GM19351 (cell line): ENCODE measurements at regions not wholly inside any gene's neighbourhood (a gene's known extent, or its start where the extent isn't known, plus 50 kb on each side); places are given as distances from the start of the nearest gene placed in this dataset.

Source experiments
- ATAC-seq: cut with Tn5 transposase; IDR thresholded peaks from one replicate; pipeline ENCODE4 v1.9.1; 2021; ENCODE audit warnings: mild to moderate bottlenecking, moderate library complexity; ENCODE audit not compliant: unreplicated experiment

DNA sequence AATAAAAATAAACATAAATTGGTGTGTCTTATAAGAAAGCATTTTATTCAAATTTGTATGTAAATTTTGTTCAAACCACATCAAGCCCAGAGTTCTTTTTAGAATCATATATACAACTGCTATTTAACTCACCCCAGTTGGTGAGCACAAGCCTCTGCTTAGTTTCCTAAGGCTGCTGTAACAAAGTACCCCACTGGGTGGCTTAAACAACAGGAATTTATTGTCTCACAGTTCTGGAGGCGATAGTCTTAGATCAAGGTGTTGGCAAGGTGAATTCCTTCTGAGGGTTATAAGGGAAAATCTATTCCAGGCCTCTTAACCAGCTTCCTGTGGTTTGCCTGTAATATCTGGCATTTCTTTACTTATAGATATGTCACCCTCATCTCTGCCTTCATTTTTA lies 1133.5 kb downstream of the OLFM4 start:
- ATAC-seq: no peak

DNA sequence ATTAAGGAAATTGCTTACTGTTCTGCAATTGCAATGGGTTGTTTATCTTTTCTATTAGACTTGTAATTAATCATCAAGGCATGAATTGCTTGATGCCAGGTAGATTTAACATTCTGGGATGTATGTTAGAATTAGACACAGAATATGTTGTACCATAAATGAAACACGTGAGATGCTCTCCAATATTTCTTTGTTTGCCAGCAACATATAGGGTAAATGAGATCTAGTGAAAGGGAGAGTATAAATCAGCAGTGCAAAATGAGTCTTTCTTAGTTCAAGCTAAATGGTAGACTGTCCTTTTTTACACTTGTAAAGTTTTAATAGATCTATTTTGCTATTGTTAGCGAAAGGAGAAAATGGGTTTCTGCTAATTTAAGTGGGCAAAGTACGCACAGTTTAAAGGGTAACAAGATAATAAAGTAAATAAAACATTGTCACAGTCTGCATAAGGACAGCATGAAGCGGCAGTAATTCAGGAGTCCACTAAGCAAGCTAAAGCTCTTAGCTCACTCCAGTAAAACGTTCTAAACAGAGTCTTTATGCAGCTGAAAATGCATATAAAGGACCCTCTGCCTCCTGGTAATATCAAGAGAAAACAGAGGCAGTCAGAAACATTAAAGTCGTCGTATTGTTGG lies 1137.1 kb downstream of the OLFM4 start:
- no peak for ATAC-seq

DNA sequence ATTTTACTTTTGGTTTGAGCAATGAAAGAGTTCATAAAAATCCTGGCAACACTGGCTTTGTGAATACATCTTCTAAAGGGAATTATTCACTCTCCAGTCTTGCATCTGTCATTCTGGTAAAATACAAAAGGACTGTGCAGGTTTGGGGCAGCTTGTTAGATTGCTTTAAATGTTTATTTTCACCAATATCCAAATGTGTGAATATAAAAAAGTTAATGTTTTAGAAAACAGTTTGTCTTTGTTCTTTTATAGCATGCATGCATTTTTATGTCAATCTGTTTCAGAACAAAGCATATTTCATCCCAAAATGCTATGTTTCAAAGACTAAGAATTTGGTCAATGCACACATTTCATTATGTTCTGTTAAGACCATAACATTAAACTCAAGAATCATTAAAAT lies 1145.4 kb downstream of the OLFM4 start:
- ATAC-seq: no peak

DNA sequence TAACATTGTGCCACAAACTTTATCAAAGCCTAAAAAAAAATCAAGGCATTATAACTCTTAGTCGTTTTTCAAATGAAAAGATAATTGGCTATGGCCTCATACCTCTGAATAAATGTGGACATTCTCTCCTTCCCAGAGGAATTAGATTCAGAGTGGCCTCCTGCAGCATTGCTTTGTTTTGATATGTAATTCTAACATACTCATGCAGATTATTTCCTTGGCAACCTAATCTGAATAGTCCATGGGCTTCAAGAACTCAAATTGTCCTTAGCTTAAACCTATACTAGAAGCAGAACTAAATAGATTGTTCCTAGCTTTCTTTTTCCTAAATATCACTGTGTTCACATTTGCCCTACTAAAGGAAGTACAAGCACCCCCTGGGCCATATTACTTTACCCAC lies 1146.9 kb downstream of the OLFM4 start:
- no peak for ATAC-seq

DNA sequence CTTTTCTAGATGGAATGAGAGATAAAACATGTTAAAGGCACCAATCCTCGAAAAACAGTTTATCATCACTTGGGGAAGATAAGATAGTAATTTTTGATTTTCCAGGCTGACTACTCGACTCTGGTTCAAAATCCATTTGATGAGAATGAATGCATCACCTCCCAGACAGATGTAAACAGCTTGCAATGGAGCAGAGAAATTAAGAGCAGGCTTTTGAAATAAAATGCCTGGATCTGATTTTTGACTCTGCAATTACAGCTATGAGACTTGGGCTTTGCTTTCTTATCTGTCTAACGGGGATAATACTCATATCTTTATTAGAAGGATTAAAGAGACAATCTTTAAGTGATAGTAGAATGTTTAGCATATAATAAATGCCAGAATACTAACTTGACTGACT lies 1148.9 kb downstream of the OLFM4 start:
- no peak for ATAC-seq

DNA sequence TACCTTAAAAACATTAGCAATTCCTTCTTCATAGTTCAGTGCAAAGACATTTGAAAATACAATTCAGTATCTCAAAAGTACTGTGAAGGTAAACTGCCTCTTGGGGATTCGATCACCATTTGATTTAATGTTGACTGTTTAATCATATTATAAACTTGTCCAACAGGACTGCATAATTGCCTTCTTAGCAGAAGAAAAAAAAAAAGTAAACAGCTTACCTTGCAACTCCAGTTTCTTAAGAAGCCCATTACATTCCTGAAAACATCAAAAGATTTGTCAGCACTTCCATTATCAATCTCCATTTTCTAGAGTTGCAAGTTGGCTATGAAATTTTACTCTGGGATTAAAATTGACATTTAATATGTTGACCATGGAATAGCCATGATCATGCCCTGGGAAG lies 1154.6 kb downstream of the OLFM4 start:
- ATAC-seq: no peak

DNA sequence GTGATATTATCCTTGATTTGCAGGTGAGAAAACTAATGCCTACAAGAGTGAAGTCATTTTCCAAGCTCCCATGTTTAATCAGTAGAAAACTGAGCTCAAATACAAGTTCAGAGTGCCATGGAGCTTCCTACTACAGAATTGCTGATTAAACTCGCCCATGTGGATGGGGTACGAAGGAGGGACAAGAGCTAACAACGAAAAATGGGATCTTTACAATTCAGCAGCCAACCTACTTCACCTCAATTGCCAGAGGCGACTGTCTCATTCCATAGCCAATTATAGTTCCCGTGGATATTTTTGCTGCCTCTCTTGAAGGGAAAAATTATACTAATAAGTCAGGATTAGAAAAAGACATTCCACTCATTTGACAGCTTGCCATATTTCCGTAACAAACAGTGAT lies 1155.1 kb downstream of the OLFM4 start:
- ATAC-seq: no peak

DNA sequence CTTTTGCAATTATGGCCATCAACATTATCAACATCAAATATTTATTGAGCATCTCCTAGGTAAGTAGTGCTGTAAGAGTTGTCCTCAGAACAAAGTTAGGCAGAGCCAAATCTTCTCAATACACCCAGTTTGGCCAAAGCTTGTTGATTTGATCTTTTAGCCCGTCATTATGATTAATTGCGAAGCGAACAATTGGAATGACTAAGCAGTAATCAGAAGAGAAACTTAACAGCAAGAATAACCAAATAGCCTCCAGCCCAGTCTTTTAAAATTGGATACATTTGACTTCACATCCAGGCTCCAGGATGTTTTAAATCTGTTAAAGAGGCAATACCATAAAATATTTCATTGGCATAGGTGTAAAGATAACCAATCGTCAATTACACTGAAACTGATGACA lies 1156.0 kb downstream of the OLFM4 start:
- no peak for ATAC-seq

DNA sequence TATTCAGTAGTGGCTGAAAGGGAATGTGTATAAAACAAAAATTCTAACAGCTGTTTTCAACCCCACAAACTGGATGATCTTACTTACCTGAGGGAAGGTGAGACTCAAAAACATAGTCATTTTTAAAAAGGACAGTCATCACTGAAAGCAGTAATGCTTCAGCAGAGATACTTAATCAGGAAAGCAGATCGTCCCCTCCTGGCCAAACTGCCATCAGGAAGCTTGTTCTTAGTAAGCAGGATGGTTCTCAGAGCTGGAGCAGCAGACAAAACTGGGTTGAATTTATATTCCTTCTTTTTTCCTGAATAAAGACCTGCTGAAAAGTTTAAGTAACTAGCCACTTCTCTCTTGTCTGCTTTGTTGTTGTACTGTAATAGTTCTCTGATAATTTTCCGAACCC lies 1156.5 kb downstream of the OLFM4 start:
- ATAC-seq: no peak

DNA sequence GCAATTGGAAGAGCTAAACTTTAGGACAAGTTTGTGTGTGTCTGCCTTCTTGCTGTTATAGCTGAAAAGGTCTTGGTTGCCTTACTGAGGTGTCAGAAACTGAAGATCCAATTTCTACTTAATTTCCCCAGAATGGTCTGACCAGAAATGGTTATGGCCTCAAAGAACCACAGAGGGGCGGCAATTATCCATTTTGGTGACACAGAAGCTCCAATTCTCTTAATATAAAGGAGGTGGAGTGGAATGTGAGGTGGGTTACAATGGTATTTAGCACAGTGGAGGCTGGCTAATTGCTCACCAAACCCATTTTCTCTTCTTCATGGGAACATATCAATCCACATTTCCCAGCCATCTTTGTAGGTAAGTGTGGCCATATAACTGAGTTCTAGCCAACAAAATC lies 1157.2 kb downstream of the OLFM4 start:
- ATAC-seq: no peak

DNA sequence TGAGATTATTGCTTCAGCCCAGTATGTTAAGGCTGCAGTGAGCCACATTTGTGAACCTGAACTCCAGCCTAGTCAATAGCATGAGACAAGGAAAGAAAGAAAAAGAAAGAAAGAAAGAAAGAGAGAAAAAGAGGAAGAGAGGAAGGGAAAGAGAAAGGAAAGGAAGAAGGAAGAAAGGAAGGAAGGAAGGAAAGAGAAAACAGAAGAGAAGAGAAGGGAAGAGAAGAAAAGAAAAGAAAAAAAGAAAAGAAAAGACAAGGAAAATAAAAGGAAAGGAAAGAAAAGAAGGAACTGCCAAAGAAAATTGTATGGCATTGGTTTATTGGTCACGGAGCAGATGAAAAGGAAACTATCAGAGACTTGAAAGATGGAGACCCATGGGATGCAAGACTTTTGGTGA lies 1158.8 kb downstream of the OLFM4 start:
- no peak for ATAC-seq

DNA sequence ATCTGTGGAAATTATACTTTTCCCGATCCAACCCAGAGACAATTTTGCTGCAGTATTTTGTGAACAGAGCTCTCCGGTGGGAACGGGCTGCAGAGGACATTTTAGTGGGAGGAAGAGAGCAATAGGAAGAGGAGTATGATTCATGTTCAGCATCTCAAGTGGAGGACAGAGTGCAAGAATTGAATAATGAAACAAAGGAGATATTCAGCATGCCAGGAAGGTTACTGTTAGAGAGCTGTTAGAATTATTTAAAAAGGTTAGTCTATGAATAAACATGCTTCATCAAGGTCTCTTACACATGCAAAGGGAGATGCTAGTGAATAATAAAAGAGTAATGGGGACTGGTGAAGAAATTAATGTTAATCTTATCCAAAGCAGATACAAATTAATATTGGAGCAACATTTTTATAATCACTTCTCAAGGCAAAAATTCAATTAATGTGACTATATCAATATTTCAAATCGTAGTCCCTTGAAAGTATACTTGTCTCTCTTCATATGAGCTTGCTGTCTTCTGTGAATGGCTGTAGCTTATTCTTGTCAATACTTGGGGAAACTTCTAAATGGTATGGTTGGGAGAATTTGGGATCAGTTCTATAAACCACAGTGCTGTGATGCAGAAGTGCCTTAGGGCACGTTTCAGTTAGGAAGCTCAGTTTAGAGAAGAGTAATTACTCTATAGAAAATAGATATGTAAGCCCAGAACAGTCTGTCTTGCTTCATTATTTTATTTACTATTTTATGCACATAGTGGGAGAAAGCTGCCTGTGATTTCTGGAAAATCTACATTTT lies 1165.8 kb downstream of the OLFM4 start:
- ATAC-seq: no peak

DNA sequence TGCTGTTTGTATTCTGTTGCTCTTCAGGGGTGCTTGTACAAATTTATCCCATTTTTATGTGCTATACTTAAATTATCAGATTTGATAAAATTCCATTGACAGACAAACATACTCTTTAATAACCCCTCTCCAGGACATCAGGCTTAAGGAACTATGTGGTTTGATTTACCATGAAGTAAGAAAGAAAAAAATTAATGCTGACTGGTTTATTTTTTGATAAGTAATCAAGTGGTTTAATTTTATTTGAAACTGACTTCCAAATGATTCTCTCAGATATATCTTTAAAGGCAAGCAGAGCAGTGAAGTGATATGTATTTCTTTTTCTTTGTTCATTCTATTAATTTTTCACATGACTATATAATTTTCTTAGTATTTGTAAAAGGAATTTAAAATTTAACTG lies 1168.1 kb downstream of the OLFM4 start:
- no peak for ATAC-seq

DNA sequence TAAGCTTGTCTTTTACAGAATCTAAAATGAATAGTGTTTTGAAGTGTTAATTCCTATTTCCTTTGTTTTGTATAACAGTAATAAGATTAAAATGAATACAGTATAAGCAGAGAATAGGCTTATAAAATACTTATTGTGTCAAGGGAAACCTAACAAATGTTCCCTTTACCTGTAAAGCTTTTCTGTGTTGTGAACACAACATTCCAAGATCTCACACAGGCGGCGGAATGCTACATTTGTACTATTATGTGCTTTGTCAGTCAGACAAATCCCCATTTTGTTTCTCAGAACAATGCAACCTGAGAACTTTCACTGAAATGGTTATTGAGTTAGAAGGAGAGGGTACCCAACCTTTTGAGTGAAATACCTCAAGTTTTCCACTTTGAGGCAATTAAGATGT lies 1170.3 kb downstream of the OLFM4 start:
- ATAC-seq: no peak

DNA sequence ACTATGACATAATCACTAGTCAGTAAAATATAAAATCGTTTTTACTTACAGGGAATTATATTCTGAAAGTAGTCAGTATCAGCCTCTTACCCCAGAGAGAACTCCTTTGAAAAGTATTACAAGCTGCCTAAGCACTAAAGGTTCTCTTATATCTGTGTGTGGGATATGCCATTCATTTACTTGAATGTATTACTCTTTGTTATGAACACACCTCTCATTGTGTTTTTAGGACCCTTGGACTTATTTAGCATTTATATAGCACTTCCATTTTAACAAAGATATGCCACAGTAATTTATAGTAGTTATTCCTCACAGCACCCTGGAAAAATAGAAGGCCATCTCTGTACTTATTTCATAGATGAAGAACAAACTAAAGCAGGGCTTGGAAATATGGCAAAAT lies 1178.0 kb downstream of the OLFM4 start:
- no peak for ATAC-seq

DNA sequence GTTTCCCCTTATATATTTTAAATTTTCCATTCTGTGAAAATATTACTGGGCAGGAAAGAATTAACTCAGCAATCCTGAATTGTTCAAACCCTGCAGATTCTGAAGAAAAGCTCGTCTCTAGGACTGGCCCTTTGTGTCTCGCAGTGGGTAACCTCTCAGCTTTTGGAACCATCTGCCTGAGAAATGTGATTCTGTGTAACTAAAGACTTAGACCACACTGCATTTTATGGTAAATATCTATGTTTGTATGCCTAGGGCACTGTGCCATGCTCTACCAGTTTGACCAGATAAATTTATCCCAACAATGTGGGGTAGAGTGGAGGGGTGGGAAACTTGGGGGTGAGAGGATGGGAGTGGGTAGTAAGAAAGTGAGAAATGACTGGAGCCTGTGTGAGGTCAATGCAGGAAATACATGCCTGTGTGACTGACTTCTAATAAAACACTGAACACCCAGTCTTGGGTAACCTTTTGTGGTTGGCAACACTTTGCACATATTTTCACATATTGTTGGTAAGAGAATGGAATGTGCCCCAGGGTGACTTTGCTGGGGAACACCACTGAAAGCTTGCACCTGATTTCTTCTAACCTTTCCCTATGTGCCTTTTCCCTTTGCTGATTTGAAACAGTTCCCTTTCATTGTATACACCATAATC lies 1181.9 kb downstream of the OLFM4 start:
- no peak for ATAC-seq

DNA sequence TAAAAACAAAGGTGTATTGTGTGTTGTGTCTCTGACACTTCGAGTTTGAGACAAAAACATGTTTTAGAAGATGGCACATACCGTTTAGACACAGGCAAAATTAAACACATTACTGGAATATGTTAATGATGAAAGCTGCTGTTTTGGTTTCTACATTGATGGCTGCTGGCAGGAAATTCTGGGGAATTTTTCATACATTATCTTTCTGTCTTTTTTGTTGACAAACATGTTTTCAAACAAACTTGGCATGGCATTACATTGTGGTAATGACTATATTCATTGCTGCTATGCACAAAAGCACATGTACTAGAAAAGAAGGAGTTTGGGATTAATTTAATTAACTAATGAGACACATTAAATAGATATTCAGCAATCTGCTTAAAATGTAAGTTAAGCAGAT lies 1187.6 kb downstream of the OLFM4 start:
- ATAC-seq: no peak

DNA sequence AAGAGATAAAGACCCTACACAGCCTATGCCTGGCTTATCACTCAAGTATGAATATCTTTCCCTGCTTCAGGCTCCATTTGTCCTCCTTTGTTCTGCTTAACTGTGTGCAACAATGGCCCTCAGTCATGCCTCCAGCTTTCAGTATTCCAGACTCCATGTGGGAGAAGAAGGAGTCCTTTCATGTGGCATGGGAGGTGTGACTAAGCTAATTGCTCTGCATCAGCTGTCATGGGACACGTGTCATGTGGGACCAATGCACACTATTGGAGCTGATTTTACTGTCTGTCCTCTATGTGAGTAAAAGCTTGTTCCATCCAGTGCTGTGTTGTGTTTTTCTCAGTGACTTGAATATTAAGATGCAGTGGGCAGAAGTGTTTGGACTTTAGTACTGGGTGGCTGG lies 1198.3 kb downstream of the OLFM4 start:
- no peak for ATAC-seq

DNA sequence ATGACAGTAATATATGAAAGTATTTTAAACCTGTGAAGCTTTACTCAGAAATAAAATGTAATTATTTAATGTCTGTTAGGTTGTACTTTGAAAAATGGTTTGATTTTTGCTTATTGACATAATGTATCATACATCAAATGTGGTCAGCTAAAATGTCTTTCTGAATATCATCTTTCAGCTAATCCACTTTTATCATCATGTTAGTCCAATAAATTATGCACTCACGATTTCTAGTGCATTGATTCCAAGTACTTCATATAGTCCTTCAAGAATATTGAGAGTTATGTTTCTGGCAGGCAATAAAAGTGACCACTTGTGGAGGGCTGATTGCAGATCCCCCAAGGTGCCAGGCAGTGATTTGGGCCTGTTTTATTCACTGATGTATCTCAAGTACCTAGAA lies 1204.1 kb downstream of the OLFM4 start:
- no peak for ATAC-seq

DNA sequence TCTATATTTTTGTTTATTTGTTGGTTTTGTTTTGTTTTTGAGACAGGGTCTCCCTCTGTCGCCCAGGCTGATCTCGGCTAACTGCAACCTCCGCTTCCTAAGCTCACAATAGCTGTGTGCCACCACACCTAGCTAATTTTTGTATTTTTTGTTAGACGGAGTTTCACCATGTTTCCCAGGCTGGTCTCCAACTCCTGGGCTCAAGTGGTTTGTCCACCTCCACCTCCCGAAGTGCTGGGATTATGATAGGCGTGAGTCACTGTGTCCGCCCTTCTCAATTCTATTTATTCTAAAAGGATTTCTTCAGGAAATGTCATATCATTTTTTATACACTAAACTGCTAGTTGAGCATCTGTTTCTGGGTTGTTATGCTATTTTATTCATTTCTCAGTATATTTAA lies 1206.0 kb downstream of the OLFM4 start:
- ATAC-seq: no peak

DNA sequence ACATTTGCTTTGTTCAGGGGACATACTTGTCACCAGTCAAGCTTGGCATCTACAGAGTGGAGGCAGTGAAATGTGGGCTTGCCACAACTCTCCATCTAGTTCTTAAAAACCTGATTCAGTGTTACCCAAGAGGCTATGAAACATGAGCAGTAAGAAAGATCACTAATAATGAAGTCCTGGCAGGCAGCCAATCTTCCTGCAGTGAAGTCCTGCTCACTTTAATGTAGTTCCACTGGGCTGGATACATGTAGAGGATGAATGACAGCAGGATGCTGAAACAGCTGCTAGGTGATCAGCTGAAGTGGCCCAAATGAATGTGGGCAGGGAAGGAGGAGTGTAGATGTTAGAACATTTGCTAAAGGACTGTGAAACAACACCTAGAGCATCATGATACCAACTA lies 1213.1 kb downstream of the OLFM4 start:
- ATAC-seq: no peak

DNA sequence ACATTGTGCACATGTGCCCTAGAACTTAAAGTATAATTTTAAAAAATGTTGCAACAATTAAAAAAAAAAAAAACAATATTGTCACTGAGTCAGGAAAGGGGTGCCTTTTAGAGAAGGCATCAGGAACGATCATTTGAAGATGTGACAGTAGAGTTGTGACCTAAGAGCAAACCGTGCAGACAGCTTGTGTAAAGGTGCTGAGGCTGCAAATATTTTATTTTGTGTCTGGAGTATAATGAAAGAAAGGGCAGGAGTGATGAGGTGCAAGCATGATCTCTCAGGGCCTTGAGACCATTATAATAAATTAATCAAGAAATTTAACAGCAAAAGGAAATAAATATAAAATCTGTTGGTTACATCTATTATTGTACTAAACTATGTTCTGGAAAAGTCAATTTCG lies 1219.7 kb downstream of the OLFM4 start:
- no peak for ATAC-seq
